HEK293 (cell line): ENCODE measurements at regions not wholly inside any gene's neighbourhood (a gene's known extent, or its start where the extent isn't known, plus 50 kb on each side); places are given as distances from the start of the nearest gene placed in this dataset.

Source experiments
- CTCF ChIA-PET: fragments of 350-600 bp; formaldehyde crosslinking; extraction: SDS; loops from one replicate; lab custom pipeline; 2021; ENCODE audit warnings: antibody characterized with exemption; lab: Yijun Ruan, JAX
- POLR2A ChIA-PET: fragments of 300-600 bp; formaldehyde crosslinking; extraction: SDS; loops from one replicate; lab custom pipeline; 2020; ENCODE audit warnings: antibody characterized with exemption, inconsistent platforms; lab: Yijun Ruan, JAX
- H3K27ac ChIP-seq: fragments of 200-500 bp; sonication (Bioruptor generic); 2 replicates; pipeline ENCODE4 v1.5.1; 2014; ENCODE audit warnings: low read depth, low read length, control low read depth, inconsistent platforms; ENCODE audit errors: extremely low read depth
- H3K36me3 ChIP-seq, 2 experiments: fragments of 200-500 bp in 1 of 2; sonication (Bioruptor generic) in 1 of 2; 1 replicate in 1 of 2; 2 replicates in 1 of 2; pipeline ENCODE4 v1.5.1; 2014 to 2017; ENCODE audit warnings: inconsistent platforms in 2 of 2, low read length in 2 of 2; ENCODE audit not compliant: control insufficient read depth in 2 of 2, insufficient read depth in 1 of 2
- H3K4me1 ChIP-seq: fragments of 200-500 bp; sonication (Bioruptor generic); 2 replicates; pipeline ENCODE4 v1.5.1; 2014; ENCODE audit warnings: mild to moderate bottlenecking, low read length, inconsistent platforms; ENCODE audit not compliant: control insufficient read depth, insufficient read depth
- H3K4me3 ChIP-seq: 2 replicates; pipeline ENCODE4 v1.5.1; 2011; ENCODE audit warnings: low read depth, mild to moderate bottlenecking, control low read depth, low read length, moderate library complexity
- H3K9me3 ChIP-seq: fragments of 200-500 bp; sonication (Bioruptor generic); 2 replicates; pipeline ENCODE4 v1.5.1; 2014; ENCODE audit warnings: low read depth, low read length, inconsistent platforms; ENCODE audit not compliant: control insufficient read depth, insufficient read depth
- GLI4 ChIP-seq: fragments of 450-650 bp; formaldehyde crosslinking; IDR thresholded peaks from 2 replicates; pipeline ENCODE4 v1.5.1; 2016; ENCODE audit warnings: missing biosample characterization, missing genetic modification characterization
- KLF16 ChIP-seq: fragments of 450-650 bp; formaldehyde crosslinking; IDR thresholded peaks from 2 replicates; pipeline ENCODE4 v1.5.1; 2017; ENCODE audit warnings: missing biosample characterization, missing genetic modification characterization
- KLF7 ChIP-seq: fragments of 450-650 bp; formaldehyde crosslinking; IDR thresholded peaks from 2 replicates; pipeline ENCODE4 v1.5.1; 2016; ENCODE audit warnings: missing biosample characterization, missing genetic modification characterization, borderline replicate concordance
- KLF9 ChIP-seq: fragments of 450-650 bp; formaldehyde crosslinking; IDR thresholded peaks from 2 replicates; pipeline ENCODE4 v1.5.1; 2016; ENCODE audit warnings: missing biosample characterization, missing genetic modification characterization, low read depth
- SP3 ChIP-seq: fragments of 450-650 bp; formaldehyde crosslinking; IDR thresholded peaks from 2 replicates; pipeline ENCODE4 v1.5.1; 2016; ENCODE audit warnings: missing biosample characterization, missing genetic modification characterization
- YY1 ChIP-seq: fragments of 450-650 bp; formaldehyde crosslinking; IDR thresholded peaks from 2 replicates; pipeline ENCODE4 v1.5.1; 2018; ENCODE audit warnings: missing biosample characterization, missing genetic modification characterization
- ZBTB1 ChIP-seq: fragments of 450-650 bp; formaldehyde crosslinking; IDR thresholded peaks from 2 replicates; pipeline ENCODE4 v1.5.1; 2016; ENCODE audit warnings: missing biosample characterization, missing genetic modification characterization
- ZBTB8A ChIP-seq: fragments of 450-650 bp; formaldehyde crosslinking; IDR thresholded peaks from 2 replicates; pipeline ENCODE4 v1.5.1; 2016; ENCODE audit warnings: missing biosample characterization, missing genetic modification characterization
- ZFHX2 ChIP-seq: fragments of 450-650 bp; formaldehyde crosslinking; conservative IDR thresholded peaks from 2 replicates; pipeline ENCODE4 v1.5.1; 2016; ENCODE audit warnings: missing biosample characterization, missing genetic modification characterization
- ZFP3 ChIP-seq: fragments of 450-650 bp; formaldehyde crosslinking; IDR thresholded peaks from 2 replicates; pipeline ENCODE4 v1.5.1; 2016; ENCODE audit warnings: low read depth, missing biosample characterization, missing genetic modification characterization
- ZNF155 ChIP-seq: fragments of 450-650 bp; formaldehyde crosslinking; IDR thresholded peaks from 2 replicates; pipeline ENCODE4 v1.5.1; 2016; ENCODE audit warnings: missing biosample characterization, missing genetic modification characterization
- ZNF211 ChIP-seq: fragments of 450-650 bp; formaldehyde crosslinking; IDR thresholded peaks from 2 replicates; pipeline ENCODE4 v1.5.1; 2016; ENCODE audit warnings: low read depth, missing biosample characterization, missing genetic modification characterization
- ZNF514 ChIP-seq: fragments of 450-650 bp; formaldehyde crosslinking; IDR thresholded peaks from 2 replicates; pipeline ENCODE4 v1.5.1; 2016; ENCODE audit warnings: missing biosample characterization, missing genetic modification characterization
- ZNF548 ChIP-seq: fragments of 450-650 bp; formaldehyde crosslinking; IDR thresholded peaks from 2 replicates; pipeline ENCODE4 v1.5.1; 2016; ENCODE audit warnings: missing biosample characterization, missing genetic modification characterization
- ZNF677 ChIP-seq: fragments of 450-650 bp; IDR thresholded peaks from 2 replicates; pipeline ENCODE4 v1.5.0; 2018; ENCODE audit warnings: missing biosample characterization, mild to moderate bottlenecking, missing genetic modification characterization, moderate library complexity
- TF ChIP-seq, protein P1 (sequence below): fragments of 450-650 bp; formaldehyde crosslinking; IDR thresholded peaks from 2 replicates; pipeline ENCODE4 v1.5.1; 2017; ENCODE audit warnings: missing biosample characterization, missing genetic modification characterization
- TF ChIP-seq, protein P2 (sequence below): fragments of 450-650 bp; IDR thresholded peaks from 2 replicates; pipeline ENCODE4 v1.5.1; 2018; ENCODE audit warnings: missing biosample characterization, missing genetic modification characterization
- TF ChIP-seq, protein P3 (sequence below): fragments of 450-650 bp; formaldehyde crosslinking; IDR thresholded peaks from 2 replicates; pipeline ENCODE4 v1.5.1; 2016; ENCODE audit warnings: missing biosample characterization, missing genetic modification characterization

DNA sequence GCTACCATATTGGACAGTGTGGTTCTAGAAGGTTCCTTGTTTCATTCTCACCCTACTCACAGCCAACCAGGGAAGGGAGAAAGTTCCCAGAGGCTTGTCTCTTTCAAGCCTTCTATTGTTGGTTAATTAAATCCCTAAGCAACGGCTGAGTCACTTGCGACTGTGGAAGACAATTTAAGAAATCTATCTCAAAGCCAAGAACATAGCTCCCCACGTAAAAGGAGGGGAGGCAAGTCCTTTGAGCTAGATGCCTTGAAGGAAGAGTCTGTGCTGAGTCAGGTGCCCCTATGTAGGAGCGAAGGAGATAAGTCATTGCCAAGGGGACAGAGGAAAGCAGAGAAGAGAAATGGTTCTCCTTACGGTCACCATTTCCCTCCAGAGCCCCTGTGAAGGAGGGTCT is 79.4 kb upstream of the PPP2R5A start:
- POLR2A ChIA-PET: no interaction called here
- Histone ChIP-seq H3K36me3 (no peaks in the 10 kb centered on the region), H3K9me3 (no peaks in the 10 kb centered on the region), H3K27ac (no peak overlapping the region), H3K4me3 (no peak overlapping the region), H3K4me1 (no peaks in the 10 kb centered on the region)
- CTCF ChIA-PET: interaction anchor here (0.6 to 0.7 kb wide), 2 partner anchors 71 to 507 kb away, joined by 4 read pairs; no protein-coding TSS in a partner anchor
- no peak for TF ChIP-seq KLF16 (tag by site-specific recombination)
- TF ChIP-seq ZBTB8A (tag by site-specific recombination): no peak
- TF ChIP-seq SP3 (tag by site-specific recombination): no peak
- TF ChIP-seq, protein P1, sequence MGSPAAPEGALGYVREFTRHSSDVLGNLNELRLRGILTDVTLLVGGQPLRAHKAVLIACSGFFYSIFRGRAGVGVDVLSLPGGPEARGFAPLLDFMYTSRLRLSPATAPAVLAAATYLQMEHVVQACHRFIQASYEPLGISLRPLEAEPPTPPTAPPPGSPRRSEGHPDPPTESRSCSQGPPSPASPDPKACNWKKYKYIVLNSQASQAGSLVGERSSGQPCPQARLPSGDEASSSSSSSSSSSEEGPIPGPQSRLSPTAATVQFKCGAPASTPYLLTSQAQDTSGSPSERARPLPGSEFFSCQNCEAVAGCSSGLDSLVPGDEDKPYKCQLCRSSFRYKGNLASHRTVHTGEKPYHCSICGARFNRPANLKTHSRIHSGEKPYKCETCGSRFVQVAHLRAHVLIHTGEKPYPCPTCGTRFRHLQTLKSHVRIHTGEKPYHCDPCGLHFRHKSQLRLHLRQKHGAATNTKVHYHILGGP (tag by site-specific recombination): no peak

DNA sequence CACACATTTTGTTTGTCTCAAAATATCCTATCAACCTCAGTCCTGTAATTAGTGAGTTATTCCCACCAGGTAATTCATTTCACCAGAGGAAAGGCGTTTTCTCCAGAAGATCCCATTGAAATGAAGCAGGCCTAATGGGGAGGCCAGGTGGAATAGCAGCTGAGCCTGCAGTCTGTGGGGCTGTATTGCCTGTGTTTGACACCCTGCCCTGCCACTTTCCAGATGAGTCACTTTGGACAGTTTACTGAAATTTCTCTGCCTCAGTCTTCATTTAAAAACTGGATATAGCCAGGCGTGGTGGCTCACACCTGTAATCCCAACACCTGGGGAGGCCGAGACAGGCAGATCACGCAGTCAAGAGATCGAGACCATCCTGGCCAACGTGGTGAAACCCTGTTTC is 78.1 kb upstream of the PPP2R5A start:
- Histone ChIP-seq H3K4me3 (no peak overlapping the region), H3K4me1 (no peaks in the 10 kb centered on the region), H3K36me3 (no peaks in the 10 kb centered on the region), H3K9me3 (no peaks in the 10 kb centered on the region), H3K27ac (no peak overlapping the region)
- no peak for TF ChIP-seq ZNF548 (tag by site-specific recombination)
- no peak for TF ChIP-seq KLF7 (tag by site-specific recombination)
- TF ChIP-seq GLI4 (tag by site-specific recombination): no peak
- TF ChIP-seq, protein P1 (tag by site-specific recombination): no peak
- no peak for TF ChIP-seq ZNF155
- TF ChIP-seq KLF9 (tag by site-specific recombination): no peak
- no peak for TF ChIP-seq ZFP3 (tag by site-specific recombination)
- TF ChIP-seq, protein P2, sequence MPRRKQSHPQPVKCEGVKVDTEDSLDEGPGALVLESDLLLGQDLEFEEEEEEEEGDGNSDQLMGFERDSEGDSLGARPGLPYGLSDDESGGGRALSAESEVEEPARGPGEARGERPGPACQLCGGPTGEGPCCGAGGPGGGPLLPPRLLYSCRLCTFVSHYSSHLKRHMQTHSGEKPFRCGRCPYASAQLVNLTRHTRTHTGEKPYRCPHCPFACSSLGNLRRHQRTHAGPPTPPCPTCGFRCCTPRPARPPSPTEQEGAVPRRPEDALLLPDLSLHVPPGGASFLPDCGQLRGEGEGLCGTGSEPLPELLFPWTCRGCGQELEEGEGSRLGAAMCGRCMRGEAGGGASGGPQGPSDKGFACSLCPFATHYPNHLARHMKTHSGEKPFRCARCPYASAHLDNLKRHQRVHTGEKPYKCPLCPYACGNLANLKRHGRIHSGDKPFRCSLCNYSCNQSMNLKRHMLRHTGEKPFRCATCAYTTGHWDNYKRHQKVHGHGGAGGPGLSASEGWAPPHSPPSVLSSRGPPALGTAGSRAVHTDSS: no peak
- TF ChIP-seq, protein P3, sequence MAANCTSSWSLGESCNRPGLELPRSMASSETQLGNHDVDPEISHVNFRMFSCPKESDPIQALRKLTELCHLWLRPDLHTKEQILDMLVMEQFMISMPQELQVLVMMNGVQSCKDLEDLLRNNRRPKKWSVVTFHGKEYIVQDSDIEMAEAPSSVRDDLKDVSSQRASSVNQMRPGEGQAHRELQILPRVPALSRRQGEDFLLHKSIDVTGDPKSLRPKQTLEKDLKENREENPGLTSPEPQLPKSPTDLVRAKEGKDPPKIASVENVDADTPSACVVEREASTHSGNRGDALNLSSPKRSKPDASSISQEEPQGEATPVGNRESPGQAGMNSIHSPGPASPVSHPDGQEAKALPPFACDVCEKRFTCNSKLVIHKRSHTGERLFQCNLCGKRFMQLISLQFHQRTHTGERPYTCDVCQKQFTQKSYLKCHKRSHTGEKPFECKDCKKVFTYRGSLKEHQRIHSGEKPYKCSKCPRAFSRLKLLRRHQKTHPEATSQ (tag by site-specific recombination): no peak
- no peak for TF ChIP-seq YY1 (tag by site-specific recombination)
- no peak for TF ChIP-seq ZNF677 (tag by site-specific recombination)
- no peak for TF ChIP-seq ZBTB1 (tag by site-specific recombination)
- no peak for TF ChIP-seq ZNF211 (tag by site-specific recombination)
- CTCF ChIA-PET: no interaction called here
- POLR2A ChIA-PET: no interaction called here

DNA sequence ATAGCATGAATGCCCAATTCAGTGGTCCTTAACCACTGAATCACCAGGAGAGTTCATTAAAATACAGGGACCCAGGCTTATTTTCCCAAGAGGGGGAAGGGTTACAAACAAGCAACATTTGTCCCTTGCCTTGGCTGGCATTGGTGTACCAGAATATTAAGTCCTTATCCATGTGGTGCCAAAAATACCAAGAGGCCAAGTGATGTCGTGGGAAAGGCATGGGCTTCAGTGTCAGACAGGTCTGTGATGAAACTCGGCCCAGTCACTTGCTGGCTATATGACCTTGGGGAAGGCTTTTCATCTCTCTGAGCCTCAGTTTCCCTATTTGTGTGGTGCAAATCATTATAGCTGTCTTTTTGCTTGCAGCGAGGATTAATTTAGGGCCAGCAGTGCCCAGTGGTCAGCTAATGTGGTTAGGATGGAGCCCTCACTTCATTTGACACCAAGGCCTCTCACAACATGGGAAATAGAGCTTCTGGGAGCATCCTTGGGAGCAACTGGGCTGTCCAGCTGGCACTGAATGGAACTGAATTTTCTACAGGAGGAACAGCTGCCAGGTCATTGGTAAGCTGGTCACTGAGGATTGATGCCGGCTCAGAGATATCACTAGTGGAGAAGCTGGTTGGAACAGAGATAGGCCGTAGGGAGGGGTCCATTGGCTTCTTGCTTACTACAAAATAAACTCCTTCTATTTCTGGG is 77.2 kb upstream of the PPP2R5A start:
- Histone ChIP-seq H3K36me3 (no peaks in the 10 kb centered on the region), H3K9me3 (no peaks in the 10 kb centered on the region), H3K4me1 (no peaks in the 10 kb centered on the region), H3K27ac (no peak overlapping the region), H3K4me3 (no peak overlapping the region)
- TF ChIP-seq ZNF514 (tag by site-specific recombination) (no peak), ZFHX2 (no peak)
- ChIA-PET POLR2A (no interaction called here), CTCF (interaction anchor here (0.7 kb wide), 1 partner anchor 18 kb away, joined by 3 read pairs; no protein-coding TSS in a partner anchor)
